WI38 (cell line): ENCODE measurements at regions not wholly inside any gene's neighbourhood (a gene's known extent, or its start where the extent isn't known, plus 50 kb on each side); places are given as distances from the start of the nearest gene placed in this dataset.

Source experiments
- H3K4me3 ChIP-seq: 2 replicates; pipeline ENCODE4 v1.5.1; 2011; ENCODE audit warnings: low read depth, mild to moderate bottlenecking, control low read depth, low read length
- TF ChIP-seq, protein P1 (sequence below): IDR thresholded peaks from 2 replicates; pipeline ENCODE4 v1.5.1; 2012; ENCODE audit warnings: low read depth, mild to moderate bottlenecking, control low read depth, low read length

DNA sequence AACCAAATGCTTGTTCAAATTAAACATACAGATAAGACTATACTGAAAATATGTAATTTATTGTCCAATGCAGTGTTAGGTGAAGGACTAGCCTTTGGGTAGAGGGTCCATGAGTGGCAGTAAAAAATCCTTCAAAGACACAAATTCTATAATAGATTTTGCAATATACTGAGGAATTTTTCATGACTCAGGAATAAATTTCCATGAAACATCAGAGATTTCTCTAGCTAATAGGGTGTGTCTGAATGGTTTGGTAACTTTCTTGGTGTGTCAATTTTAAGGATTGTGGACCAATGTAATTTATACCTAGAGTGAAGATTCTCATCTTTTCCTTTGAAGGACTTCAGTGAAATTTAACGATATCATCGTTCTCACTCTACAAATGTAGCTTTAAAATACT is 546.7 kb downstream of the SLITRK5 start:
- TF ChIP-seq, protein P1, sequence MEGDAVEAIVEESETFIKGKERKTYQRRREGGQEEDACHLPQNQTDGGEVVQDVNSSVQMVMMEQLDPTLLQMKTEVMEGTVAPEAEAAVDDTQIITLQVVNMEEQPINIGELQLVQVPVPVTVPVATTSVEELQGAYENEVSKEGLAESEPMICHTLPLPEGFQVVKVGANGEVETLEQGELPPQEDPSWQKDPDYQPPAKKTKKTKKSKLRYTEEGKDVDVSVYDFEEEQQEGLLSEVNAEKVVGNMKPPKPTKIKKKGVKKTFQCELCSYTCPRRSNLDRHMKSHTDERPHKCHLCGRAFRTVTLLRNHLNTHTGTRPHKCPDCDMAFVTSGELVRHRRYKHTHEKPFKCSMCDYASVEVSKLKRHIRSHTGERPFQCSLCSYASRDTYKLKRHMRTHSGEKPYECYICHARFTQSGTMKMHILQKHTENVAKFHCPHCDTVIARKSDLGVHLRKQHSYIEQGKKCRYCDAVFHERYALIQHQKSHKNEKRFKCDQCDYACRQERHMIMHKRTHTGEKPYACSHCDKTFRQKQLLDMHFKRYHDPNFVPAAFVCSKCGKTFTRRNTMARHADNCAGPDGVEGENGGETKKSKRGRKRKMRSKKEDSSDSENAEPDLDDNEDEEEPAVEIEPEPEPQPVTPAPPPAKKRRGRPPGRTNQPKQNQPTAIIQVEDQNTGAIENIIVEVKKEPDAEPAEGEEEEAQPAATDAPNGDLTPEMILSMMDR, result no peak
- H3K4me3 ChIP-seq, result no peak overlapping the region

DNA sequence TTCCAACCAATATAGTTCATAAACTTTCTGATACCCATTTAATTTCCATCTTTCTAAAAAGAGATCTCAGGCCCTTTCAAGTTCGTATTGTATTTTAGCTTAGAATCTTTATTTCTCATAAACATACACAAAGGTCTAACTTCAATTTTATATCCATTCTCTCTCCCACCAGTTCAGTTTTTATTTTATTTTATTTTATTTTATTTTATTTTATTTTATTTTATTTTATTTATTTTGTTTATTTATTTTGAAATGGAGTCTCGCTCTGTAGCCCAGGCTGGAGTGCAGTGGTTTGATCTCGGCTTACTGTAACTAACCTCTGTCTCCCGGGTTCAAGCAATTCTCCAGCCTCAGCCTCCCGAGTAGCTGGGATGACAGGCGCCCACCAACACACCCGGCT is 552.8 kb downstream of the SLITRK5 start:
- H3K4me3 ChIP-seq, result no peak overlapping the region
- TF ChIP-seq, protein P1, result no peak

DNA sequence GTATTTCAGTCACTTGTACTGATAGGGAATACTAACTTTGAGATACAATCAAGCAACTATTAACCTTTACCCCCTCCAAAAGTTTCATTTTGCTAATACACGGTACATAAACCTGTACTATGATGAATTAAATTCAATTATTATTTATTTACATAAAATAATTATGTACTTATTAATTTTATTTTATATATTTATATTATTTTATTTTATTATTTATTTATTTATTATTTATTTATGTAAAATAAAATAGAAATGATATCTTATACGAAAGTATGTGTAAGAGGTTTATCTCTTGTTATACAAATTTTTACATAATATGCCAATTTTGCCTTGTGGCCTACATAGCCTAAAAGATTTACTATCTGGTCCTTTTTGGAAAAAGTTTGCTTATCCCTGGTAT is 564.3 kb downstream of the SLITRK5 start:
- H3K4me3 ChIP-seq, result no peak overlapping the region
- TF ChIP-seq, protein P1, result no peak

GRCh38 chr13:88246239-88246638 is 575.1 kb downstream of the SLITRK5 start:
- H3K4me3 ChIP-seq, result no peak overlapping the region
- TF ChIP-seq, protein P1, result no peak

- no peak overlapping the region for H3K4me3 ChIP-seq
- TF ChIP-seq, protein P1, result no peak
Observed at GRCh38 chr13:88248393-88248792, 577.2 kb downstream of the SLITRK5 start.

GRCh38 chr13:88257706-88258105 is 586.5 kb downstream of the SLITRK5 start:
- TF ChIP-seq, protein P1, result no peak
- H3K4me3 ChIP-seq, result no peak overlapping the region

GRCh38 chr13:88263808-88264207 is 592.6 kb downstream of the SLITRK5 start:
- H3K4me3 ChIP-seq, result no peak overlapping the region
- TF ChIP-seq, protein P1, result no peak
